HG02885 (cell line): ENCODE measurements at regions not wholly inside any gene's neighbourhood (a gene's known extent, or its start where the extent isn't known, plus 50 kb on each side); places are given as distances from the start of the nearest gene placed in this dataset.

Source experiments
- ATAC-seq: cut with Tn5 transposase; IDR thresholded peaks from one replicate; pipeline ENCODE4 v1.9.1; 2021; ENCODE audit warnings: mild to moderate bottlenecking; ENCODE audit not compliant: unreplicated experiment, poor library complexity

GRCh38 chr11:112762707-112763090, 198.5 kb upstream of the NCAM1 start:
- ATAC-seq, result no peak

- ATAC-seq, result no peak
These were observed 195.9 kb upstream of the NCAM1 start for GRCh38 chr11:112765337-112765736.

GRCh38 chr11:112769170-112769569, 192.1 kb upstream of the NCAM1 start:
- ATAC-seq, result no peak

- ATAC-seq, result no peak
These were observed 191.6 kb upstream of the NCAM1 start for GRCh38 chr11:112769584-112769983.

GRCh38 chr11:112770033-112770432, 191.2 kb upstream of the NCAM1 start:
- ATAC-seq, result no peak

GRCh38 chr11:112770487-112770886, 190.7 kb upstream of the NCAM1 start:
- no peak for ATAC-seq

GRCh38 chr11:112771851-112772250, 189.4 kb upstream of the NCAM1 start:
- ATAC-seq, result no peak

- no peak for ATAC-seq
These were observed 188.0 kb upstream of the NCAM1 start for GRCh38 chr11:112773264-112773663.

- no peak for ATAC-seq
These were observed 184.4 kb upstream of the NCAM1 start for GRCh38 chr11:112776834-112777233.

- no peak for ATAC-seq
These were observed 183.9 kb upstream of the NCAM1 start for GRCh38 chr11:112777283-112777751.

- ATAC-seq, result no peak
These were observed 182.9 kb upstream of the NCAM1 start for GRCh38 chr11:112778091-112778876.

- no peak for ATAC-seq
These were observed 182.3 kb upstream of the NCAM1 start for GRCh38 chr11:112778877-112779266.

GRCh38 chr11:112780351-112781087, 180.7 kb upstream of the NCAM1 start:
- ATAC-seq, result no peak

- ATAC-seq, result no peak
These were observed 177.3 kb upstream of the NCAM1 start for GRCh38 chr11:112783945-112784322.

- no peak for ATAC-seq
These were observed 176.7 kb upstream of the NCAM1 start for GRCh38 chr11:112784323-112785073.

GRCh38 chr11:112785149-112785548, 176.1 kb upstream of the NCAM1 start:
- ATAC-seq, result no peak

- no peak for ATAC-seq
These were observed 175.5 kb upstream of the NCAM1 start for GRCh38 chr11:112785719-112786118.

GRCh38 chr11:112786196-112786595, 175.0 kb upstream of the NCAM1 start:
- no peak for ATAC-seq

- no peak for ATAC-seq
These were observed 174.2 kb upstream of the NCAM1 start for GRCh38 chr11:112786886-112787530.

- no peak for ATAC-seq
These were observed 171.7 kb upstream of the NCAM1 start for GRCh38 chr11:112789481-112789880.
